ENCODE measurements at regions not wholly inside any gene's neighbourhood (a gene's known extent, or its start where the extent isn't known, plus 50 kb on each side); places are given as distances from the start of the nearest gene placed in this dataset.

GRCh38 chr5:158389786-158390185 is 530.8 kb upstream of the CLINT1 start:
- no peak for DNase-seq

- no peak for DNase-seq
These were observed 529.1 kb upstream of the CLINT1 start for GRCh38 chr5:158388021-158388420.

GRCh38 chr5:158387499-158387898 is 528.6 kb upstream of the CLINT1 start:
- no peak for DNase-seq

GRCh38 chr5:158385982-158386381 is 527.0 kb upstream of the CLINT1 start:
- DNase-seq: no peak

- DNase-seq: no peak
These were observed 525.9 kb upstream of the CLINT1 start for GRCh38 chr5:158384535-158385481.

DNA sequence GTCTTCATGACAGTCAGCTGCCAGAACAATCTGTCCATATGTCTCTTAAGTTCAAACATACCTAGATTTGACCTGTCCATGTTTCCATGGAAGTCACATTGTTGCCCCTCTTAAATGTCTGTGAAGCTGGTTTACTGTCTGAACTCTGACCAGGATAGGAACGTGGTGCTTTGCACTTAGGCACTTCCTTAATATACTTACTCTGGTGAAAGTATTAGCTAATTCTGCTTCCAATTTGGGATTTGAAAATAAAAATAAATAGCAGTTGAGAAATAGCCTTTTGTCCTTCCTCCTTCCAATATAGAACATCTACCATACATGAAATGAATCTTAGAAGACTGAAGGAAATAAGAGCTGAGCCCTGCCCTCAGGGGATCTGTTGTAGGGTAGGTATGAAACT is 524.5 kb upstream of the CLINT1 start:
- no peak for DNase-seq

- peak; percentile 5 for DNase-seq
These were observed 523.5 kb upstream of the CLINT1 start for GRCh38 chr5:158382473-158382872.

- DNase-seq: no peak
These were observed 522.7 kb upstream of the CLINT1 start for GRCh38 chr5:158381614-158382160.

DNA sequence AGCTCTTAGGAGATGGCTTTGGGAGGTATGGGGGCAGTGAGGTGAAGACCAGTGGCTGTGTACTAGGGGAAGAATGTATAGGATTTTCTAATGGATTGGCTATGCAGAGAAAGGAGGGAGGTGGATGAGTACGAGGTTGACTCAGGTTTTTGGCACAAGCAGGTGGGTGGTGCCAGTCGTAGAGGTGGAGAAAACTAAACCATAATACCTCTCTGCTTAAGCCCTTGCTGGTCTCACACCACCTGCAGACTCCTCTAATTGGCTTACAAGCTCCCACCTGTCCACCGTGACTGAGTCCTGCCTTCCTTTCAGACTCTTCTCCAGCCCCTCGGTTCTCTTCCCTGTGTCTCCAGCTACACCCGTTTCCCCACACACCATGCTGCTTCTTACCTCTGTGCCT is 521.7 kb upstream of the CLINT1 start:
- DNase-seq: no peak

DNA sequence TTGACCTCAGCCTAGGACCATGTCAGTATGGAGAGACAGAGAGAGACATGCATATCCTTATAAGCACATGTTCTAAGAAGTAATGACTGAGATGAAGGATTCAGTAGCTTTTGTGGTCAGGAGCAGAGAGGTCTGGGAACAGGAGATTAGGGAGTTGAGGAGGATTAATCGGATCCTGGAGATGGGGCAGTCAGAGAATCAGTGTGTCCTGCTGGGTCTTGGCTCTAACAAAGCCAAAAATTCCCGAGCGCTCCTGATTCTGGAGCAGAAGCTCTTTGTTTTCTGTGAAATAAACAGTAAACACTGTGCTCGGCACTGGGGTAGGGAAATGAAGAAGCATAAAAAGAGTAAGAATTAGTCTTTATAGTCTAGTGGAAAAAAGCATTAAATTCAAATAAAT is 520.0 kb upstream of the CLINT1 start:
- no peak for DNase-seq

GRCh38 chr5:158376679-158377078 is 517.7 kb upstream of the CLINT1 start:
- no peak for DNase-seq

- no peak for DNase-seq
These were observed 516.6 kb upstream of the CLINT1 start for GRCh38 chr5:158375531-158375930.

- DNase-seq: no peak
These were observed 514.9 kb upstream of the CLINT1 start for GRCh38 chr5:158373608-158374395.

- no peak for DNase-seq
These were observed 510.3 kb upstream of the CLINT1 start for GRCh38 chr5:158369241-158369640.

- DNase-seq: no peak
These were observed 509.7 kb upstream of the CLINT1 start for GRCh38 chr5:158368686-158369085.

GRCh38 chr5:158364367-158364766 is 505.4 kb upstream of the CLINT1 start:
- DNase-seq: no peak

GRCh38 chr5:158354958-158355357 is 496.0 kb upstream of the CLINT1 start:
- DNase-seq: no peak

- DNase-seq: no peak
These were observed 492.7 kb upstream of the CLINT1 start for GRCh38 chr5:158351485-158352125.

- DNase-seq: no peak
These were observed 491.0 kb upstream of the CLINT1 start for GRCh38 chr5:158349987-158350386.

- no peak for DNase-seq
These were observed 485.4 kb upstream of the CLINT1 start for GRCh38 chr5:158344376-158344775.

GRCh38 chr5:158340608-158341007 is 481.7 kb upstream of the CLINT1 start:
- DNase-seq: no peak

GRCh38 chr5:158326256-158326655 is 467.3 kb upstream of the CLINT1 start:
- no peak for DNase-seq

- DNase-seq: no peak
These were observed 465.3 kb upstream of the CLINT1 start for GRCh38 chr5:158324236-158324635.

All from hematopoietic multipotent progenitor cell treated with erythropoietin and hydrocortisone succinate and interleukin-3 and kit ligand, for 8 days (in vitro differentiated cells).